ENCODE measurements at regions not wholly inside any gene's neighbourhood (a gene's known extent, or its start where the extent isn't known, plus 50 kb on each side); places are given as distances from the start of the nearest gene placed in this dataset.

DNA sequence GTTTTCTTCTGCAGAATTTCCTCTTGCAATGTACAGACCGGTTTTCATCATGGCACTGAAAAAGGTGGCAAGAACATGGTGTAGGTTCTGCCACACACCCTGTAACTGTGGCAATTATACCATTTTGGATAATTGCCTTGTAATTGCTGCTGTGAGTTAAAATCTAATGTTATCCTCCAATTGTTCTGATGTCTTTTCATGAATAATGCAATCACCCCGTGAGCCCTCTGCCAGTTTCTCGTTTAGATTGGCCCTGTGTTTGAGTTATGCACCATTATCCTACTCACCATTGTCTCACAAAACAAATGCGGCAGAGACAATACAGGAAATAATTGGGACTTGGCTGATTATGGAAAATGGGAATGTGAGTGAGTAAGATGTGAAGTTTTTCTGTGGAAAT, 61.8 kb upstream of the MTNR1B start:
- no peak for TF ChIP-seq POLR2A (IDR thresholded peaks at IDR 0.05)
- TF ChIP-seq, protein P1, sequence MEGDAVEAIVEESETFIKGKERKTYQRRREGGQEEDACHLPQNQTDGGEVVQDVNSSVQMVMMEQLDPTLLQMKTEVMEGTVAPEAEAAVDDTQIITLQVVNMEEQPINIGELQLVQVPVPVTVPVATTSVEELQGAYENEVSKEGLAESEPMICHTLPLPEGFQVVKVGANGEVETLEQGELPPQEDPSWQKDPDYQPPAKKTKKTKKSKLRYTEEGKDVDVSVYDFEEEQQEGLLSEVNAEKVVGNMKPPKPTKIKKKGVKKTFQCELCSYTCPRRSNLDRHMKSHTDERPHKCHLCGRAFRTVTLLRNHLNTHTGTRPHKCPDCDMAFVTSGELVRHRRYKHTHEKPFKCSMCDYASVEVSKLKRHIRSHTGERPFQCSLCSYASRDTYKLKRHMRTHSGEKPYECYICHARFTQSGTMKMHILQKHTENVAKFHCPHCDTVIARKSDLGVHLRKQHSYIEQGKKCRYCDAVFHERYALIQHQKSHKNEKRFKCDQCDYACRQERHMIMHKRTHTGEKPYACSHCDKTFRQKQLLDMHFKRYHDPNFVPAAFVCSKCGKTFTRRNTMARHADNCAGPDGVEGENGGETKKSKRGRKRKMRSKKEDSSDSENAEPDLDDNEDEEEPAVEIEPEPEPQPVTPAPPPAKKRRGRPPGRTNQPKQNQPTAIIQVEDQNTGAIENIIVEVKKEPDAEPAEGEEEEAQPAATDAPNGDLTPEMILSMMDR (IDR thresholded peaks at IDR 0.05): no peak
- no peak overlapping the region for H3K27ac ChIP-seq
- ATAC-seq (no peak), DNase-seq (no peak)
- 64 to 69% methylated on average over 4 of the region's 4 CpGs for WGBS, 2 donors
- H3K27me3 ChIP-seq: no peaks in the 10 kb centered on the region
- no peaks in the 10 kb centered on the region for H3K9me3 ChIP-seq
- H3K36me3 ChIP-seq (replicated peaks in 1 of 2; ENCODE audit: insufficient read depth in 1 of 2, low read depth in 2 of 2): no peaks in the 10 kb centered on the region
- intact Hi-C loops (cut with DNase I): no loop called here
- H3K4me3 ChIP-seq: no peak overlapping the region
- no peaks in the 10 kb centered on the region for H3K4me1 ChIP-seq

DNA sequence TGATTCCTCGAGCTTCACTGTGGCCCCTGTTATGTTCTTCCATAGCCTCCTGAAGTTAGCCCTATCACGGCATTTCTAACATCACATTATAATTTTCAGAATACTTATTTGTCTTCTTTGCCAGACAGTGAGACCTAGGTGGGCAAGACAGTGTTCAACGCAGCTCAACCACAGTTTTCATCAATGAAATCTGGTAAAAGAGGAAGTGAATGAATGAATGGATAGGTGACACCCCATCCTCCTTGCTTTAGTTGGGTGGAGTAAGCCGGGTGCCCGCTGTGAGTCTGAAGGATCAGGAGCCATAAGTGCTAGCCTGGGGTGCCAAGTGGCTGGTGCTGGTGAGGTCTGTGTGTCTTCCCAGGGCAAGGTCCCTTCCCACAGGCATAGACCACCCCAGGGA, 60.2 kb upstream of the MTNR1B start:
- Histone ChIP-seq H3K27ac (no peak overlapping the region), H3K4me1 (no peaks in the 10 kb centered on the region), H3K4me3 (no peak overlapping the region), H3K27me3 (no peaks in the 10 kb centered on the region), H3K36me3 (replicated peaks in 1 of 2; ENCODE audit: insufficient read depth in 1 of 2, low read depth in 2 of 2) (no peaks in the 10 kb centered on the region), H3K9me3 (no peaks in the 10 kb centered on the region)
- no peak for DNase-seq
- WGBS, 2 donors: 80 to 82% methylated on average over 5 of the region's 5 CpGs
- no peak for ATAC-seq
- TF ChIP-seq POLR2A (IDR thresholded peaks at IDR 0.05): no peak
- TF ChIP-seq, protein P1 (IDR thresholded peaks at IDR 0.05): no peak
- intact Hi-C loops (cut with DNase I): no loop called here

DNA sequence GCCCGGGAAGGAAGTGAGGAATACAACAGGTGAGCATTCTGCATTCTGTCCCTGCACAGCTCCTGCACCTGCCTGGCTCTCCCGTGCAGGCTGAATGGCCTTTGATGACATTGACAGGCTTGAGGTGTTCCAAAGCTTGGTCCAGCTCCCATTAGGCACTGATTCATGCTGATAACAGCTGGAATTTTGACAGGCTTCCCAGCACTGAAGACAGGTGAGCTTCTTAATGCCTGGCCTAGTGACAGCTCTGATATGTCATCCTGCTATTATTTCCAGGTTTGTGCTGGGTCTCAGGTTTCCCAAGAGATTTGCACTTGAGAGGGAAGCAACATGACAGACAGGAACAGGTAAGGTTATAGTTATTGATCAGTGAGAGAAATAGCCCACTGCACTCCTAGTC, 58.0 kb upstream of the MTNR1B start:
- no peaks in the 10 kb centered on the region for H3K36me3 ChIP-seq (replicated peaks in 1 of 2; ENCODE audit: insufficient read depth in 1 of 2, low read depth in 2 of 2)
- H3K4me1 ChIP-seq: no peaks in the 10 kb centered on the region
- H3K27me3 ChIP-seq: no peaks in the 10 kb centered on the region
- 17 to 21% methylated on average over 2 of the region's 2 CpGs for WGBS, 2 donors
- no peaks in the 10 kb centered on the region for H3K9me3 ChIP-seq
- H3K27ac ChIP-seq: no peak overlapping the region
- no peak for DNase-seq
- no peak overlapping the region for H3K4me3 ChIP-seq
- TF ChIP-seq, protein P1 (IDR thresholded peaks at IDR 0.05): no peak
- no peak for TF ChIP-seq POLR2A (IDR thresholded peaks at IDR 0.05)
- intact Hi-C loops (cut with DNase I): no loop called here
- no peak for ATAC-seq

GRCh38 chr11:92915551-92915950, 53.9 kb upstream of the MTNR1B start:
- DNase-seq: no peak
- H3K4me1 ChIP-seq: no peaks in the 10 kb centered on the region
- no peak overlapping the region for H3K4me3 ChIP-seq
- no peak for ATAC-seq
- intact Hi-C loops (cut with DNase I): no loop called here
- H3K27ac ChIP-seq: no peak overlapping the region
- H3K36me3 ChIP-seq (replicated peaks in 1 of 2; ENCODE audit: insufficient read depth in 1 of 2, low read depth in 2 of 2): no peaks in the 10 kb centered on the region
- no peaks in the 10 kb centered on the region for H3K9me3 ChIP-seq
- TF ChIP-seq, protein P1 (IDR thresholded peaks at IDR 0.05): no peak
- TF ChIP-seq POLR2A (IDR thresholded peaks at IDR 0.05): no peak
- 95% methylated on average over 38 to 39 of the region's 39 CpGs for WGBS, 2 donors
- H3K27me3 ChIP-seq: no peaks in the 10 kb centered on the region

- H3K27ac ChIP-seq: no peak overlapping the region
- DNase-seq: no peak
- 56 to 63% methylated on average over 4 of the region's 4 CpGs for WGBS, 2 donors
- no peaks in the 10 kb centered on the region for H3K36me3 ChIP-seq (replicated peaks in 1 of 2; ENCODE audit: insufficient read depth in 1 of 2, low read depth in 2 of 2)
- TF ChIP-seq, protein P1 (IDR thresholded peaks at IDR 0.05): no peak
- TF ChIP-seq POLR2A (IDR thresholded peaks at IDR 0.05): no peak
- H3K4me3 ChIP-seq: no peak overlapping the region
- intact Hi-C loops (cut with DNase I): no loop called here
- H3K27me3 ChIP-seq: no peaks in the 10 kb centered on the region
- H3K9me3 ChIP-seq: no peaks in the 10 kb centered on the region
- H3K4me1 ChIP-seq: no peaks in the 10 kb centered on the region
- no peak for ATAC-seq
Measured at GRCh38 chr11:92916299-92916698, 53.2 kb upstream of the MTNR1B start.

Measured in body of pancreas (tissue), 4 donors.